Skeletal muscle cell (primary cell): ENCODE measurements at regions not wholly inside any gene's neighbourhood (a gene's known extent, or its start where the extent isn't known, plus 50 kb on each side); places are given as distances from the start of the nearest gene placed in this dataset.

ENCODE experiments used
- DNase-seq: peaks from one replicate; pipeline ENCODE4 v3.0.0-alpha.2; 2010; ENCODE audit warnings: low read depth
- H3K4me3 ChIP-seq: 2 replicates; pipeline ENCODE4 v1.5.1; 2011; ENCODE audit warnings: low read depth, mild to moderate bottlenecking, control low read depth, low read length, moderate library complexity

- DNase-seq: no peak
- H3K4me3 ChIP-seq: no peak overlapping the region
These were observed 63.0 kb upstream of the STOX2 start for GRCh38 chr4:183842129-183842528.

GRCh38 chr4:183843248-183843671 is 61.8 kb upstream of the STOX2 start:
- DNase-seq: no peak
- H3K4me3 ChIP-seq: no peak overlapping the region

GRCh38 chr4:183846951-183847350 is 58.2 kb upstream of the STOX2 start:
- no peak overlapping the region for H3K4me3 ChIP-seq
- no peak for DNase-seq

- no peak overlapping the region for H3K4me3 ChIP-seq
- DNase-seq: no peak
These were observed 56.3 kb upstream of the STOX2 start for GRCh38 chr4:183848805-183849204.

- H3K4me3 ChIP-seq: no peak overlapping the region
- no peak for DNase-seq
These were observed 52.1 kb upstream of the STOX2 start for GRCh38 chr4:183852910-183853547.

GRCh38 chr4:183853548-183853940 is 51.6 kb upstream of the STOX2 start:
- H3K4me3 ChIP-seq: no peak overlapping the region

More at GRCh38 chr4:183853548-183853940, 51.6 kb upstream of the STOX2 start:
- no peak for DNase-seq
